Hematopoietic multipotent progenitor cell treated with erythropoietin and hydrocortisone succinate and interleukin-3 and kit ligand, for 17 days (in vitro differentiated cells): ENCODE measurements at regions not wholly inside any gene's neighbourhood (a gene's known extent, or its start where the extent isn't known, plus 50 kb on each side); places are given as distances from the start of the nearest gene placed in this dataset.

Experiments used
- DNase-seq: peaks from one replicate; pipeline ENCODE4 v3.0.0-alpha.2; 2015; ENCODE audit warnings: low spot score

DNA sequence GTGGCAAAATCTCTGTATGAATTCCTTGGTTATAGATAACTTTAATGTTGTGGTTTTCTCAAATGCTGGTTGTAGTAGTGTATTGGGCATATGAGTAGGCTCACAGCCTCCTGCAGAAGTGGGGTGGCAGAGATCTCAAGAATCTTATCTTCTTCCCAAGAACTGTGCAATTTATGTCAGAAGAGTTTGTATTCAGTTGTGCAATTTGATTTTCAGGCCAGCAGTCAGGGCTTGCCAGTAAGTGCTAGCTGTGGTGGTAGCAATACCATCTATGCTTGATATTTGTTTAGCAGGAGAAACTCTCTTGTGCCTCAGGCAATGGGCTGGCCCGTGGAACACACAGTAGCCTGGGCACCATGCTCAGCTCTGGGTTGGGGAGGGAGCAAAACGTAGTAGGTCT, 58.4 kb upstream of the GOLIM4 start:
- no peak for DNase-seq

DNA sequence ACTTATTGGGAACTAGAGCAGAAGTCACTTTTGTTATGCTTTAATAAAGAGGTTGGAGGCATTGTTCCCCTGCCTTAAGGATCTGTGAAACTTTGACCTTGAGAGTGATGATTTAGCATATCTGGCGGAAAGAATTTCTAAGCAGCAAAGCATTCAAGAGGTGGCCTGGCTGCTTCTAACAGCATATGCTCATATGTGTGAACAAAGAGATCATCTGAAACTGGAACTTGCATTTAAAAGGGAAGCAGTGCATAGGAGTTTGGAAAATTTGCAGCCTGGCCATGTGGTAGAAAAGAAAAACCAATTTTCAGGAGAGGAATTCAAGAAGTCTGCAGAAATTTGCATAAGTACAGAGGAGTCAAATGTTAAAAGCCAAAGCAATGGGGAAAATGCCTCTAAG, 56.4 kb upstream of the GOLIM4 start:
- DNase-seq: no peak
